ENCODE measurements at regions not wholly inside any gene's neighbourhood (a gene's known extent, or its start where the extent isn't known, plus 50 kb on each side); places are given as distances from the start of the nearest gene placed in this dataset.

DNA sequence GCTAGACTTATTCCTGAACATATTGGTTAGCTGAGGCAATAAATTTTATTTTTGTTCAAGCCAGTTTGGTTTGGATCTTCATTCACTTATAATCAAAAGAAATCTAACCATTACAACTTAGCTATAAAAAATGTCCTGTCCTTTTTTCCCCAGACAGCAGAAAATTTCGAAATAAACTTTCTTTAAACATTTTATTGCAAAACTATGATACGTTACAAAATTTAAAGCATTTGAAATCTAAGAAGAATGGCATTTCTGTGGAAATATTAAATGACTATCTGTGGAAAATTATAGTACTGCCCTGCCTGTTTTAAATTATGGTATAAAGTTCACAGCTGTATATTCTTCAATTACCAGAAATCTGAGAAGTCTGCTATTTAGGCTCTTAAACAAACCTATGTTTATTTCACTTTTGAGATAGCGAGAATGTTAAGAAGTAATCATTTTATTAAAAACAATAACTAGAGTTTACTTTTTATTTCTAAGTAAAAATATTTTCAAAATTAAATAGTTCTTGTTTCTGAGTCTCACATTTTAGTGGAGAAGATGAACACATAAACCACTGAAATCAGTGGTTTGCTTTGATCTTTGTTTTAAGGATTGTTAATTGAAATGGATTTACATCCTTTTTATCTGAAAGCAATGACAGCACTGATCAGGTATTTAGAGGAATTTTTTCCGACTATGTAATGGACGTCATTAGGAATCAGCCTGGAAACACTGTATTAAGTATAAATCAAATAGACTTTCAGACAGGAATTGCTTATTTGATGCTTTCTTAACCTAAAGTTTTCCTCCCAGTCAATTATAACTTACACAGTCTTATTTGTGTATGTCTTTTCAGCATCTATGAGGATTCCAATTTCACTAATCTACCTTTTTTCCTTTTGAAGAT is 553.7 kb downstream of the COL12A1 start:
- DNase-seq (no peak), ATAC-seq (no peak)
- intact Hi-C loops (cut with DNase I) = no loop called here
- Histone ChIP-seq H3K27ac (no peak overlapping the region), H3K4me3 (no peak overlapping the region), H3K27me3 (ENCODE audit: low read depth) (no peaks in the 10 kb centered on the region), H3K4me1 (no peaks in the 10 kb centered on the region), H3K9me3 (no peaks in the 10 kb centered on the region), H3K36me3 (no peaks in the 10 kb centered on the region)
- no peak for TF ChIP-seq CTCF (IDR thresholded peaks at IDR 0.05)

DNA sequence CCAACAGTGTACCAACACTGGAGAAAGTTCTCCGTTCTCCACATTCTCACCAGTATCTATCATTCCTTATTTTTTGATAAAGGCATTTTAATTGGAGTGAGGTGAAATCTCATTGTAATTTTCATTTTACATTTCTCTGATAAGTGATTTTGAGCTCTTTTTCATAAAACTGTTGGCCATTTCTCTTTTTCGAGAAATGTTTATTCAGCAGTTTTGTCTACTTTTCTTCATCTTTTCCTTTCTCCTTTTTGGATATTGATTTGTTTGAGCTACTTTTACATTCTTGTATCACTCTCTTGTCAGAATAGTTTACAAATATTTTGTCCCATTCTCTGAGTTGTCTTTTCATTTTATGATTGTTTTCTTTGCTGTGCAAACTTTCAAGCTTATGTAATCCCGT is 555.2 kb downstream of the COL12A1 start:
- no peak for DNase-seq
- intact Hi-C loops (cut with DNase I) = no loop called here
- no peak for ATAC-seq
- Histone ChIP-seq H3K27ac (no peak overlapping the region), H3K9me3 (no peaks in the 10 kb centered on the region), H3K4me3 (no peak overlapping the region), H3K27me3 (ENCODE audit: low read depth) (no peaks in the 10 kb centered on the region), H3K36me3 (no peaks in the 10 kb centered on the region), H3K4me1 (no peaks in the 10 kb centered on the region)
- TF ChIP-seq CTCF (IDR thresholded peaks at IDR 0.05) = no peak

GRCh38 chr6:74646461-74646860 is 559.4 kb downstream of the COL12A1 start:
- peak in 1 of 2 donors; percentile 25 for ATAC-seq
- no peaks in the 10 kb centered on the region for H3K27me3 ChIP-seq (ENCODE audit: low read depth)
- no peak for TF ChIP-seq CTCF (IDR thresholded peaks at IDR 0.05)
- no peak overlapping the region for H3K4me3 ChIP-seq
- no peaks in the 10 kb centered on the region for H3K9me3 ChIP-seq
- intact Hi-C loops (cut with DNase I) = no loop called here
- H3K27ac ChIP-seq = no peak overlapping the region
- no peak for DNase-seq
- H3K4me1 ChIP-seq = no peaks in the 10 kb centered on the region
- H3K36me3 ChIP-seq = no peaks in the 10 kb centered on the region

GRCh38 chr6:74645108-74645849 is 560.6 kb downstream of the COL12A1 start:
- H3K27me3 ChIP-seq (ENCODE audit: low read depth) = no peaks in the 10 kb centered on the region
- H3K9me3 ChIP-seq = no peaks in the 10 kb centered on the region
- intact Hi-C loops (cut with DNase I) = no loop called here
- no peaks in the 10 kb centered on the region for H3K4me1 ChIP-seq
- H3K36me3 ChIP-seq = no peaks in the 10 kb centered on the region
- ATAC-seq (no peak), DNase-seq (no peak)
- TF ChIP-seq CTCF (IDR thresholded peaks at IDR 0.05) = no peak
- no peak overlapping the region for H3K4me3 ChIP-seq
- no peak overlapping the region for H3K27ac ChIP-seq

GRCh38 chr6:74642101-74642500 is 563.8 kb downstream of the COL12A1 start:
- no peak for DNase-seq
- Histone ChIP-seq H3K9me3 (no peaks in the 10 kb centered on the region), H3K36me3 (no peaks in the 10 kb centered on the region), H3K27me3 (ENCODE audit: low read depth) (no peaks in the 10 kb centered on the region), H3K4me1 (no peaks in the 10 kb centered on the region), H3K4me3 (no peak overlapping the region), H3K27ac (no peak overlapping the region)
- no peak for TF ChIP-seq CTCF (IDR thresholded peaks at IDR 0.05)
- no peak for ATAC-seq
- intact Hi-C loops (cut with DNase I) = no loop called here
